GM12878 (cell line): ENCODE measurements at regions not wholly inside any gene's neighbourhood (a gene's known extent, or its start where the extent isn't known, plus 50 kb on each side); places are given as distances from the start of the nearest gene placed in this dataset.

Source experiments
- CBX3 ChIP-seq: fragments of 200-600 bp; sonication (generic); IDR thresholded peaks from 2 replicates; pipeline ENCODE4 v1.6.1; 2016; ENCODE audit warnings: low read depth, borderline replicate concordance
- CREM ChIP-seq: IDR thresholded peaks from 2 replicates; pipeline ENCODE4 v1.6.1; 2014; ENCODE audit warnings: antibody characterized with exemption, low read depth
- GABPA ChIP-seq: IDR thresholded peaks from 2 replicates; pipeline ENCODE4 v1.6.1; 2014; ENCODE audit warnings: antibody characterized with exemption, low read depth, mild to moderate bottlenecking, inconsistent platforms
- IKZF2 ChIP-seq, 2 experiments: fragments of 450-650 bp; IDR thresholded peaks; 2 replicates each; pipeline ENCODE4 v1.6.1; 2017; ENCODE audit warnings: mild to moderate bottlenecking in 2 of 2, moderate library complexity in 2 of 2
- MYC ChIP-seq: IDR thresholded peaks from 2 replicates; pipeline ENCODE4 v1.6.1; 2011; ENCODE audit warnings: mild to moderate bottlenecking, low read length, moderate library complexity, inconsistent platforms; ENCODE audit not compliant: insufficient read depth, insufficient replicate concordance, insufficient read length, severe bottlenecking
- NFIC ChIP-seq: IDR thresholded peaks from 2 replicates; pipeline ENCODE4 v1.6.1; 2012; ENCODE audit warnings: low read depth, mild to moderate bottlenecking, inconsistent platforms, low read length, moderate library complexity
- NFXL1 ChIP-seq: fragments of 450-650 bp; IDR thresholded peaks from 2 replicates; pipeline ENCODE4 v1.6.1; 2017; ENCODE audit warnings: antibody characterized with exemption, mild to moderate bottlenecking, borderline replicate concordance
- POLR2A ChIP-seq: IDR thresholded peaks from 2 replicates; pipeline ENCODE4 v1.6.1; 2011; ENCODE audit warnings: low read depth, mild to moderate bottlenecking, low read length
- POLR2AphosphoS5 ChIP-seq: IDR thresholded peaks from 2 replicates; pipeline ENCODE4 v1.6.1; 2011; ENCODE audit warnings: mild to moderate bottlenecking, low read length, inconsistent platforms
- RAD51 ChIP-seq: fragments of 450-650 bp; IDR thresholded peaks from 2 replicates; pipeline ENCODE4 v1.6.1; 2016; ENCODE audit warnings: moderate library complexity, mild to moderate bottlenecking, inconsistent platforms
- ZNF207 ChIP-seq: fragments of 450-650 bp; IDR thresholded peaks from 2 replicates; pipeline ENCODE4 v1.6.1; 2014; ENCODE audit warnings: antibody characterized with exemption, mild to moderate bottlenecking, borderline replicate concordance
- ZNF384 ChIP-seq: IDR thresholded peaks from 2 replicates; pipeline ENCODE4 v1.6.1; 2012; ENCODE audit warnings: low read depth, mild to moderate bottlenecking, low read length, improper control_type of control experiment, borderline replicate concordance
- TF ChIP-seq, protein P1 (sequence below), 3 experiments: IDR thresholded peaks in 2 of 3; conservative IDR thresholded peaks in 1 of 3; 2 replicates each; pipeline ENCODE4 v1.5.1; 2011; ENCODE audit warnings: low read depth in 3 of 3, low read length in 3 of 3, mild to moderate bottlenecking in 3 of 3, control low read depth in 2 of 3, moderate library complexity in 2 of 3, inconsistent platforms in 1 of 3, mixed read lengths in 1 of 3; ENCODE audit not compliant: control insufficient read depth in 2 of 3, insufficient read depth in 1 of 3; ENCODE audit errors: extremely low read depth in 1 of 3
- TF ChIP-seq, protein P2 (sequence below): fragments of 450-650 bp; IDR thresholded peaks from 2 replicates; pipeline ENCODE4 v1.6.1; 2018; ENCODE audit warnings: borderline replicate concordance, mild to moderate bottlenecking; ENCODE audit not compliant: partially characterized antibody

DNA sequence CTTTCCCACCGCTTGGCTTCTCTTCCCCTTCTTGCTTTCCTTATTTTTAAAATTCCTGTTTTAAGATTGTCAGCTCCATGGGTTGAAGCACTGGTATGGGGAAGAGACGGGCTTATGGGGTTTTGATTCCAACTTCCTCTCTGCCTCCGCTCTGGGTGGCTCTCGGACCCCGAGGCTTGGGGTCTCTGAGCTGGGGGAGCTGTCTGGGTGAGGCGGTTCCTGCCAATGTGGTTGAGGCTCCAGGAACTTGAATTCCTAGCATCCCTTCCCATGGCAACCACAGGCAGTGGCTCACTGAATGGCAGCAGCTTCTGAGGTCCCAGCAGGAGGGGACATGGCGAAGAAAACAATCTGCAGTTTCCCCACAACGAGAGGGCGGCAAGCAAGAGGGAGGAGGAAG is 83.1 kb upstream of the C1orf174 start:
- TF ChIP-seq GABPA (no peak), RAD51 (no peak), CREM (no peak), NFXL1 (no peak), CBX3 (no peak), POLR2AphosphoS5 (no peak), MYC (no peak), POLR2A (no peak), ZNF207 (no peak), IKZF2 (IDR thresholded peaks at IDR 0.05) (no peak), NFIC (no peak), ZNF384 (no peak)
- TF ChIP-seq, protein P1, sequence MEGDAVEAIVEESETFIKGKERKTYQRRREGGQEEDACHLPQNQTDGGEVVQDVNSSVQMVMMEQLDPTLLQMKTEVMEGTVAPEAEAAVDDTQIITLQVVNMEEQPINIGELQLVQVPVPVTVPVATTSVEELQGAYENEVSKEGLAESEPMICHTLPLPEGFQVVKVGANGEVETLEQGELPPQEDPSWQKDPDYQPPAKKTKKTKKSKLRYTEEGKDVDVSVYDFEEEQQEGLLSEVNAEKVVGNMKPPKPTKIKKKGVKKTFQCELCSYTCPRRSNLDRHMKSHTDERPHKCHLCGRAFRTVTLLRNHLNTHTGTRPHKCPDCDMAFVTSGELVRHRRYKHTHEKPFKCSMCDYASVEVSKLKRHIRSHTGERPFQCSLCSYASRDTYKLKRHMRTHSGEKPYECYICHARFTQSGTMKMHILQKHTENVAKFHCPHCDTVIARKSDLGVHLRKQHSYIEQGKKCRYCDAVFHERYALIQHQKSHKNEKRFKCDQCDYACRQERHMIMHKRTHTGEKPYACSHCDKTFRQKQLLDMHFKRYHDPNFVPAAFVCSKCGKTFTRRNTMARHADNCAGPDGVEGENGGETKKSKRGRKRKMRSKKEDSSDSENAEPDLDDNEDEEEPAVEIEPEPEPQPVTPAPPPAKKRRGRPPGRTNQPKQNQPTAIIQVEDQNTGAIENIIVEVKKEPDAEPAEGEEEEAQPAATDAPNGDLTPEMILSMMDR (IDR thresholded peaks at IDR 0.05 in 2 of 3, conservative IDR thresholded peaks at IDR 0.05 in 1 of 3; ENCODE audit: control insufficient read depth in 2 of 3, extremely low read depth in 1 of 3, insufficient read depth in 1 of 3, low read depth in 3 of 3, low read length in 3 of 3) = no peak
- TF ChIP-seq, protein P2, sequence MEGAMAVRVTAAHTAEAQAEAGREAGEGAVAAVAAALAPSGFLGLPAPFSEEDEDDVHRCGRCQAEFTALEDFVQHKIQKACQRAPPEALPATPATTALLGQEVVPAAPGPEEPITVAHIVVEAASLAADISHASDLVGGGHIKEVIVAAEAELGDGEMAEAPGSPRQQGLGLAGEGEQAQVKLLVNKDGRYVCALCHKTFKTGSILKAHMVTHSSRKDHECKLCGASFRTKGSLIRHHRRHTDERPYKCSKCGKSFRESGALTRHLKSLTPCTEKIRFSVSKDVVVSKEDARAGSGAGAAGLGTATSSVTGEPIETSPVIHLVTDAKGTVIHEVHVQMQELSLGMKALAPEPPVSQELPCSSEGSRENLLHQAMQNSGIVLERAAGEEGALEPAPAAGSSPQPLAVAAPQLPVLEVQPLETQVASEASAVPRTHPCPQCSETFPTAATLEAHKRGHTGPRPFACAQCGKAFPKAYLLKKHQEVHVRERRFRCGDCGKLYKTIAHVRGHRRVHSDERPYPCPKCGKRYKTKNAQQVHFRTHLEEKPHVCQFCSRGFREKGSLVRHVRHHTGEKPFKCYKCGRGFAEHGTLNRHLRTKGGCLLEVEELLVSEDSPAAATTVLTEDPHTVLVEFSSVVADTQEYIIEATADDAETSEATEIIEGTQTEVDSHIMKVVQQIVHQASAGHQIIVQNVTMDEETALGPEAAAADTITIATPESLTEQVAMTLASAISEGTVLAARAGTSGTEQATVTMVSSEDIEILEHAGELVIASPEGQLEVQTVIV = no peak
